ENCODE measurements at regions not wholly inside any gene's neighbourhood (a gene's known extent, or its start where the extent isn't known, plus 50 kb on each side); places are given as distances from the start of the nearest gene placed in this dataset.
A peak's percentile ranks its signal among the peaks of the same experiment; 100 is the strongest.

- FAIRE-seq (no peak), DNase-seq (no peak)
- TF ChIP-seq CTCF (IDR thresholded peaks at IDR 0.05; ENCODE audit: borderline replicate concordance, extremely low read depth, insufficient read depth) = no peak
- intact Hi-C loops (cut with DNase I) = no loop called here
- no peaks in the 10 kb centered on the region for H3K9me3 ChIP-seq (ENCODE audit: control insufficient read depth in 2 of 3, insufficient read depth in 1 of 3, low read length in 3 of 3)
- H3K36me3 ChIP-seq (ENCODE audit: control insufficient read depth in 2 of 3, insufficient read depth in 3 of 3, low read length in 3 of 3) = no peaks in the 10 kb centered on the region
- H3K9ac ChIP-seq (ENCODE audit: low read length in 3 of 3) = no peak overlapping the region
- no peaks in the 10 kb centered on the region for H3K4me1 ChIP-seq (ENCODE audit: control insufficient read depth in 2 of 3, insufficient read depth in 2 of 3, low read depth in 1 of 3, low read length in 3 of 3)
- no peak overlapping the region for H3K27ac ChIP-seq (ENCODE audit: low read depth in 2 of 2, low read length in 2 of 2)
- H3K27me3 ChIP-seq (ENCODE audit: control insufficient read depth, insufficient read depth, low read length) = no peaks in the 10 kb centered on the region
- no peak overlapping the region for H3K4me3 ChIP-seq (ENCODE audit: low read length in 3 of 3)
Measured at GRCh38 chr20:60884277-60884676, 367.8 kb upstream of the CDH4 start.

GRCh38 chr20:60888771-60889170 lies 363.3 kb upstream of the CDH4 start:
- Histone ChIP-seq H3K9ac (ENCODE audit: low read length in 3 of 3) (no peak overlapping the region), H3K4me3 (ENCODE audit: low read length in 3 of 3) (no peak overlapping the region), H3K27ac (ENCODE audit: low read depth in 2 of 2, low read length in 2 of 2) (no peak overlapping the region), H3K27me3 (ENCODE audit: control insufficient read depth, insufficient read depth, low read length) (no peaks in the 10 kb centered on the region), H3K36me3 (ENCODE audit: control insufficient read depth in 2 of 3, insufficient read depth in 3 of 3, low read length in 3 of 3) (no peaks in the 10 kb centered on the region), H3K9me3 (ENCODE audit: control insufficient read depth in 2 of 3, insufficient read depth in 1 of 3, low read length in 3 of 3) (no peaks in the 10 kb centered on the region), H3K4me1 (ENCODE audit: control insufficient read depth in 2 of 3, insufficient read depth in 2 of 3, low read depth in 1 of 3, low read length in 3 of 3) (no peaks in the 10 kb centered on the region)
- intact Hi-C loops (cut with DNase I) = no loop called here
- no peak for TF ChIP-seq CTCF (IDR thresholded peaks at IDR 0.05; ENCODE audit: borderline replicate concordance, extremely low read depth, insufficient read depth)
- DNase-seq = peak in 2 of 5 donors; percentile 46 to 57
- no peak for FAIRE-seq

DNA sequence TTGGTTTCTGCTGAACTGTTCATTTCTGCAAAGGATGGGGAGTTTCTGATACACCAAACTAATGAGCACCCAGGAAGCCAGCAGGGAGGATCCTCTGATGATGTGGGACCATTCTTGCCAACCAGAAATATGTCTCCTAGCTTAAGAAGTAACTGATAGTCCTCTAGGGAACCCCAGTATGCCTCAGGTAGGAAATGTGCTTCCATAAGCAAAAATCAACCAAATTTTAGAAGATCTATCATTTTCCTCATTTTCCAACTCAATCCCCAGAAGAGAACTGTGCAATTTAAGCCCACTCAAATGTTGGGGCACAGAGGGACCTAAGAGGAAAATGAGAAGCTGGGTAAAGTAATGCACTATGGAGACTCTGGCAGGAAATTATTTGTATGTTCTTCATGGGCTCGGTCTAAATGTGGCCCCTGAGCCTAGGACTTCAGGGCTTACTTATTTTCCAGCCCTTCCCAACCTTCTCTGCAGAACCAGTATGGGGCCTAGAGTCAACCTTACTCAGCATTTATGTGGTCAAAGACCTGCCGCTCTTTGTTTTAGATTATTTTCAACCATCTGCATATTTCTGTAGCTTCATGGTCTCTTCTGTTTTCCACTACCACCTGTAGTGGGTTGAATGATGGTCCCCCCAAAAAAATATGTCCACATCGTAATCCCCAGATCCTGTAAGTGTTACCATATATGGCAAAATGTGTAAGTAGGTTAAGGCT lies 359.8 kb upstream of the CDH4 start:
- DNase-seq (no peak), FAIRE-seq (no peak)
- H3K36me3 ChIP-seq (ENCODE audit: control insufficient read depth in 2 of 3, insufficient read depth in 3 of 3, low read length in 3 of 3) = no peaks in the 10 kb centered on the region

More for the DNA sequence above, 359.8 kb upstream of the CDH4 start:
- H3K27me3 ChIP-seq (ENCODE audit: control insufficient read depth, insufficient read depth, low read length) = no peaks in the 10 kb centered on the region
- no peaks in the 10 kb centered on the region for H3K4me1 ChIP-seq (ENCODE audit: control insufficient read depth in 2 of 3, insufficient read depth in 2 of 3, low read depth in 1 of 3, low read length in 3 of 3)
- no peak overlapping the region for H3K9ac ChIP-seq (ENCODE audit: low read length in 3 of 3)
- H3K9me3 ChIP-seq (ENCODE audit: control insufficient read depth in 2 of 3, insufficient read depth in 1 of 3, low read length in 3 of 3) = no peaks in the 10 kb centered on the region
- intact Hi-C loops (cut with DNase I) = no loop called here
- no peak overlapping the region for H3K4me3 ChIP-seq (ENCODE audit: low read length in 3 of 3)
- H3K27ac ChIP-seq (ENCODE audit: low read depth in 2 of 2, low read length in 2 of 2) = no peak overlapping the region
- TF ChIP-seq CTCF (IDR thresholded peaks at IDR 0.05; ENCODE audit: borderline replicate concordance, extremely low read depth, insufficient read depth) = no peak

Data from kidney (tissue), 13 donors.